Endothelial cell of umbilical vein (primary cell): ENCODE measurements at regions not wholly inside any gene's neighbourhood (a gene's known extent, or its start where the extent isn't known, plus 50 kb on each side); places are given as distances from the start of the nearest gene placed in this dataset.

Experiments used
- BruUV-seq: library from RNA; stranded (reverse); fragments of 400-500 nt; replicated peaks from 2 replicates; lab custom pipeline; 2021; lab: Mats Ljungman, UMichigan
- CTCF ChIA-PET: fragments of 300-600, 350-600 bp; sonication (Branson Sonifier 250); formaldehyde crosslinking; loops from one replicate; lab custom pipeline; 2021; ENCODE audit warnings: antibody characterized with exemption, inconsistent platforms; lab: Charles Lee
- POLR2A ChIA-PET: fragments of 300-600, 350-600 bp; sonication (Branson Sonifier 250); formaldehyde crosslinking; loops from one replicate; lab custom pipeline; 2021; ENCODE audit warnings: antibody characterized with exemption, inconsistent platforms; lab: Charles Lee
- DNase-seq: peaks from one replicate; pipeline ENCODE4 v3.0.0-alpha.2; 2011; ENCODE audit warnings: low read depth, low spot score
- FAIRE-seq: peaks from 2 replicates; lab custom pipeline; 2011; peaks lifted over from hg19 to GRCh38; lab: Jason Lieb, UNC
- H2AFZ ChIP-seq: 2 replicates; pipeline ENCODE4 v1.6.0; 2012; ENCODE audit warnings: low read depth, low read length, control low read depth, inconsistent platforms
- H3K27ac ChIP-seq: 2 replicates; pipeline ENCODE4 v1.5.1; 2011; ENCODE audit warnings: low read depth, mild to moderate bottlenecking, control low read depth, low read length, moderate library complexity; ENCODE audit not compliant: insufficient read depth
- H3K27me3 ChIP-seq, 2 experiments: 2 replicates each; pipeline versions ENCODE4 v1.6.0 to v1.6.1; 2011; ENCODE audit warnings: low read length in 2 of 2, mixed read lengths in 1 of 2; ENCODE audit not compliant: control insufficient read depth in 2 of 2, insufficient read depth in 2 of 2
- H3K36me3 ChIP-seq, 2 experiments: 2 replicates in 1 of 2; 3 replicates in 1 of 2; pipeline ENCODE4 v1.5.1; 2011; ENCODE audit warnings: low read length in 2 of 2, mild to moderate bottlenecking in 1 of 2, moderate library complexity in 1 of 2; ENCODE audit not compliant: control insufficient read depth in 2 of 2, insufficient read depth in 2 of 2; ENCODE audit errors: extremely low read depth in 1 of 2
- H3K4me1 ChIP-seq: 3 replicates; pipeline ENCODE4 v1.5.1; 2011; ENCODE audit warnings: mild to moderate bottlenecking, low read length; ENCODE audit not compliant: control insufficient read depth, insufficient read depth; ENCODE audit errors: extremely low read depth
- H3K4me2 ChIP-seq: 2 replicates; pipeline ENCODE4 v1.6.1; 2011; ENCODE audit warnings: low read length, control low read depth, mixed read lengths; ENCODE audit not compliant: insufficient read depth
- H3K4me3 ChIP-seq, 3 experiments: fragments of 200-600 bp in 1 of 3; sonication (generic), shearing (Covaris generic) in 1 of 3; replicated peaks in 1 of 3; 2 replicates each; pipeline ENCODE4 v1.5.1; 2011 to 2016; ENCODE audit warnings: control low read depth in 3 of 3, low read length in 3 of 3, mild to moderate bottlenecking in 2 of 3, inconsistent platforms in 1 of 3, low read depth in 1 of 3, moderate library complexity in 1 of 3; ENCODE audit not compliant: insufficient read depth in 1 of 3
- H3K79me2 ChIP-seq: 2 replicates; pipeline ENCODE4 v1.6.0; 2012; ENCODE audit warnings: low read length, inconsistent platforms; ENCODE audit not compliant: control insufficient read depth, insufficient read depth
- H3K9ac ChIP-seq: replicated peaks from 2 replicates; pipeline ENCODE3; 2011; ENCODE audit warnings: low read length, control low read depth; ENCODE audit not compliant: insufficient read depth; ENCODE audit errors: extremely low read depth
- H3K9me1 ChIP-seq: replicated peaks from 3 replicates; pipeline ENCODE4 v1.6.0; 2011; ENCODE audit warnings: mild to moderate bottlenecking, low read length; ENCODE audit not compliant: control insufficient read depth, insufficient read depth; ENCODE audit errors: extremely low read depth
- H3K9me3 ChIP-seq: replicated peaks from 2 replicates; pipeline ENCODE4 v1.5.1; 2012; ENCODE audit warnings: low read length, inconsistent platforms; ENCODE audit not compliant: control insufficient read depth, insufficient read depth
- H4K20me1 ChIP-seq: replicated peaks from 2 replicates; pipeline ENCODE3; 2011; ENCODE audit warnings: mild to moderate bottlenecking, low read length; ENCODE audit not compliant: control insufficient read depth, insufficient read depth; ENCODE audit errors: extremely low read depth
- CTCF ChIP-seq, 2 donors: IDR thresholded peaks; 1 replicate in 1 of 2; 2 replicates in 1 of 2; pipeline ENCODE4 v1.5.1; 2011; ENCODE audit warnings: low read length in 2 of 2, mild to moderate bottlenecking in 2 of 2, moderate library complexity in 2 of 2, control low read depth in 1 of 2, inconsistent platforms in 1 of 2, low read depth in 1 of 2; ENCODE audit not compliant: insufficient read depth in 1 of 2; ENCODE audit errors: extremely low read depth in 1 of 2
- EZH2 ChIP-seq: IDR thresholded peaks from 2 replicates; pipeline ENCODE4 v1.6.1; 2012; ENCODE audit warnings: borderline replicate concordance, low read depth, mild to moderate bottlenecking, moderate library complexity, low read length, inconsistent platforms; ENCODE audit not compliant: severe bottlenecking
- FOS ChIP-seq: IDR thresholded peaks from 2 replicates; pipeline ENCODE4 v1.6.1; 2011; ENCODE audit warnings: mild to moderate bottlenecking, low read length, moderate library complexity, borderline replicate concordance; ENCODE audit not compliant: insufficient read depth
- MAX ChIP-seq: IDR thresholded peaks from 2 replicates; pipeline ENCODE4 v1.6.1; 2011; ENCODE audit not compliant: insufficient read depth, insufficient read length
- MYC ChIP-seq: IDR thresholded peaks from one replicate; pipeline ENCODE4 v1.6.1; 2011; ENCODE audit warnings: mild to moderate bottlenecking, low read depth, low read length
- POLR2A ChIP-seq: IDR thresholded peaks from 2 replicates; pipeline ENCODE4 v1.6.1; 2012; ENCODE audit warnings: low read depth, mild to moderate bottlenecking, control low read depth, low read length
- POLR2AphosphoS5 ChIP-seq: IDR thresholded peaks from 2 replicates; pipeline ENCODE4 v1.6.1; 2012; ENCODE audit warnings: low read depth, mild to moderate bottlenecking, control low read depth, low read length, moderate library complexity; ENCODE audit not compliant: insufficient read depth
- dilution Hi-C: fragments of 300-500 bp; cut with MboI; formaldehyde crosslinking; loops from one replicate; pipeline ENCODE4 v1.15.0; 2019; ENCODE audit warnings: low sequenced_read_pairs; ENCODE audit not compliant: extremely low pct_ligation_motif_present
- intact Hi-C: fragments of 100-400 bp; cut with micrococcal nuclease; formaldehyde crosslinking; loops from one replicate; pipeline ENCODE4 v1.10.0; 2022

DNA sequence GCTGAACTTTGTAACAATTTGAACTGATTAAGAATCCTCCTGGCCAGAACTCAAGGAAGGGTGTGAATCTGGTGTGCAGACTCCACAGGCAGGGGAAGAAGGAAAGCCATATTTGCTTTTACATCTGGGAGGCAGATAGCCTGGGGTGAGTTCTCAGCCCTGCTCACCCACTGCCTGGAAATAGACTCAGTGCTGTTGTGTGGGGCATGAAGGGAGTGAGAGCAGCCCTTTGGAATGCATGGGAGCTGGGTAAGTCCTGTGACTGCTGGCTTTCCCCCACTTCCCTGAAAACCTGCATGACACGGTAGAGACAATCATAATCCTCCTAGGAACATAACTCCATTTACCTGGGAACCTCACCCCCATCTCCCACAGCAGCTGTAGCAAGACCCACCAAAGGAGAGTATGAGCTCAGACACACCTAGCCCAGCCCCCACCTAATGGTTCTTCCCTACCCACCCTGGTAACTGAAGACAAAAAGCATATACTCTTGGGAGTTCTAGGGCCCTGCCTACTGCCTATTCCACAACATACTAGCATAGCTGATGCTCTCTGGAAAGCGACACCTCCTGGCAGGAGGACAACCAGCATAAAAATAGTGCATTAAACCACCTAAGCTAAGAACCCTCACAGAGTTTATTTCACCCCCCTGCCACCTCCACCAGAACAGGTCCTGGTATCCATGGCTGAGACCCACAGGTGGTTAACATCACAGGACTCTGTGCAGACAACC is 59.3 kb upstream of the UBQLN2 start:
- no peaks in the 10 kb centered on the region for H3K27me3 ChIP-seq
- TF ChIP-seq MYC (no peak), POLR2A (no peak)
- no peaks in the 10 kb centered on the region for H3K79me2 ChIP-seq
- CTCF ChIA-PET, result no interaction called here
- POLR2A ChIA-PET, result no interaction called here
- intact Hi-C loops (no loop called here), dilution Hi-C loops (no loop called here)
- H3K9me1 ChIP-seq, result no peaks in the 10 kb centered on the region
- no peak overlapping the region for H3K4me2 ChIP-seq
- no peak overlapping the region for H3K9ac ChIP-seq
- DNase-seq, result no peak
- H3K36me3 ChIP-seq, result no peaks in the 10 kb centered on the region
- no peak for FAIRE-seq
- BruUV-seq, result no TSS peak
- no peaks in the 10 kb centered on the region for H3K4me1 ChIP-seq
- H3K4me3 ChIP-seq, result no peak overlapping the region
- no peaks in the 10 kb centered on the region for H3K9me3 ChIP-seq
- no peak overlapping the region for H2AFZ ChIP-seq
- H4K20me1 ChIP-seq, result no peaks in the 10 kb centered on the region
- no peak overlapping the region for H3K27ac ChIP-seq

DNA sequence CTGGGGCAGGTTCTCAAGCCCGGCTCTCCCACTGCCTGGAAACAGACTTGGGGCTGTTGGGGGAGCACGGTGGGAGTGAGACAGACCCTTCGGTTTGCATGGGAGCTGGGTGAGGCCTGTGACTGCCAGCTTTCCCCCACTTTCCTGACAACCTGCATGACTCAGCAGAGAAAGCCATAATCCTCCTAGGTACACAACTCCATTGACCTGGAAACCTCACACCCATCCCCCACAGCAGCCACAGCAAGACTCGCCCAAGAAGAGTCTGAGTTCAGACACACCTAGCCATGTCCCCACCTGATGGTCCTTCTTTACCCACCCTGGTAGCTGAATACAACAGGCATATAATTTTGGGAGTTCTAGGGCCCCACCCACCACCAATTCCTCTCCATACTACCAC is 57.6 kb upstream of the UBQLN2 start:
- dilution Hi-C loops, result no loop called here
- H3K4me1 ChIP-seq, result no peaks in the 10 kb centered on the region

More for the DNA sequence above, 57.6 kb upstream of the UBQLN2 start:
- H3K27me3 ChIP-seq, result no peaks in the 10 kb centered on the region
- POLR2A ChIA-PET, result no interaction called here
- H3K79me2 ChIP-seq, result no peaks in the 10 kb centered on the region
- intact Hi-C loops, result no loop called here
- no peaks in the 10 kb centered on the region for H3K36me3 ChIP-seq
- no peak overlapping the region for H2AFZ ChIP-seq
- H3K9ac ChIP-seq, result no peak overlapping the region
- DNase-seq, result no peak
- no peaks in the 10 kb centered on the region for H4K20me1 ChIP-seq
- no peak overlapping the region for H3K4me3 ChIP-seq
- no peak for FAIRE-seq
- CTCF ChIA-PET, result no interaction called here
- TF ChIP-seq MYC, result no peak
- TF ChIP-seq EZH2, result no peak
- TF ChIP-seq POLR2A, result no peak
- TF ChIP-seq MAX, result no peak
- no peak for TF ChIP-seq FOS
- no peak for TF ChIP-seq CTCF (IDR thresholded peaks at IDR 0.05; ENCODE audit: extremely low read depth in 1 of 2, insufficient read depth in 1 of 2, low read depth in 1 of 2, low read length in 2 of 2)
- TF ChIP-seq POLR2AphosphoS5, result no peak
- H3K4me2 ChIP-seq, result no peak overlapping the region
- H3K27ac ChIP-seq, result no peak overlapping the region
- no TSS peak for BruUV-seq
- no peaks in the 10 kb centered on the region for H3K9me3 ChIP-seq
- no peaks in the 10 kb centered on the region for H3K9me1 ChIP-seq
